ENCODE measurements at regions not wholly inside any gene's neighbourhood (a gene's known extent, or its start where the extent isn't known, plus 50 kb on each side); places are given as distances from the start of the nearest gene placed in this dataset.

DNA sequence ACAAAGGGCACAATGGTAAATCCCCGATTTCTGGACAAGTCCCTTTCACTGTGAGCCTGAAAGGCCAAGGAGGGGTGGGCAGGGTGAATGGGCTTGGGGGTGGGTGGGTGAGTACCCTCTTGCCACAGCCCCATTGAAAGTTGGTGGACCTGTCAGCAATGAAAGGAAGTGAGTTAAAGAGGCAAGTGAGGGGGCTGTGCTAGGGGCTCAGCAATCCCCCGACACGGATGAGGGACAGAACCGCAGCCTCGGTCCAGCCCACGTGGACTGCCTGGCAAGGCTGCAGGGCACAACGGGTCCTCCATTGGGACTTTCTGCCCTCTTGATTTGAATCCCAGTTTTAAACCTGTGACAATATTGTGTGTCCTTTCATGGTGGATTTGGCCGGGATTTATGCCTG is 255.3 kb downstream of the FOXD2 start:
- Mint-ChIP-seq H3K27me3 (ENCODE audit: insufficient read depth) (peaks cover 31% of the 10 kb centered on the region), H3K36me3 (ENCODE audit: low read depth) (no peaks in the 10 kb centered on the region), H3K9me3 (no peaks in the 10 kb centered on the region), H3K4me1 (ENCODE audit: low read depth) (peaks cover 6% of the 10 kb centered on the region; the same call in 1 of the 2 replicates), H3K27ac (no peak overlapping the region), H3K4me3 (no peak overlapping the region)
- DNase-seq, result no peak
- TF ChIP-seq, protein P1, sequence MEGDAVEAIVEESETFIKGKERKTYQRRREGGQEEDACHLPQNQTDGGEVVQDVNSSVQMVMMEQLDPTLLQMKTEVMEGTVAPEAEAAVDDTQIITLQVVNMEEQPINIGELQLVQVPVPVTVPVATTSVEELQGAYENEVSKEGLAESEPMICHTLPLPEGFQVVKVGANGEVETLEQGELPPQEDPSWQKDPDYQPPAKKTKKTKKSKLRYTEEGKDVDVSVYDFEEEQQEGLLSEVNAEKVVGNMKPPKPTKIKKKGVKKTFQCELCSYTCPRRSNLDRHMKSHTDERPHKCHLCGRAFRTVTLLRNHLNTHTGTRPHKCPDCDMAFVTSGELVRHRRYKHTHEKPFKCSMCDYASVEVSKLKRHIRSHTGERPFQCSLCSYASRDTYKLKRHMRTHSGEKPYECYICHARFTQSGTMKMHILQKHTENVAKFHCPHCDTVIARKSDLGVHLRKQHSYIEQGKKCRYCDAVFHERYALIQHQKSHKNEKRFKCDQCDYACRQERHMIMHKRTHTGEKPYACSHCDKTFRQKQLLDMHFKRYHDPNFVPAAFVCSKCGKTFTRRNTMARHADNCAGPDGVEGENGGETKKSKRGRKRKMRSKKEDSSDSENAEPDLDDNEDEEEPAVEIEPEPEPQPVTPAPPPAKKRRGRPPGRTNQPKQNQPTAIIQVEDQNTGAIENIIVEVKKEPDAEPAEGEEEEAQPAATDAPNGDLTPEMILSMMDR (IDR thresholded peaks at IDR 0.05), result no peak

DNA sequence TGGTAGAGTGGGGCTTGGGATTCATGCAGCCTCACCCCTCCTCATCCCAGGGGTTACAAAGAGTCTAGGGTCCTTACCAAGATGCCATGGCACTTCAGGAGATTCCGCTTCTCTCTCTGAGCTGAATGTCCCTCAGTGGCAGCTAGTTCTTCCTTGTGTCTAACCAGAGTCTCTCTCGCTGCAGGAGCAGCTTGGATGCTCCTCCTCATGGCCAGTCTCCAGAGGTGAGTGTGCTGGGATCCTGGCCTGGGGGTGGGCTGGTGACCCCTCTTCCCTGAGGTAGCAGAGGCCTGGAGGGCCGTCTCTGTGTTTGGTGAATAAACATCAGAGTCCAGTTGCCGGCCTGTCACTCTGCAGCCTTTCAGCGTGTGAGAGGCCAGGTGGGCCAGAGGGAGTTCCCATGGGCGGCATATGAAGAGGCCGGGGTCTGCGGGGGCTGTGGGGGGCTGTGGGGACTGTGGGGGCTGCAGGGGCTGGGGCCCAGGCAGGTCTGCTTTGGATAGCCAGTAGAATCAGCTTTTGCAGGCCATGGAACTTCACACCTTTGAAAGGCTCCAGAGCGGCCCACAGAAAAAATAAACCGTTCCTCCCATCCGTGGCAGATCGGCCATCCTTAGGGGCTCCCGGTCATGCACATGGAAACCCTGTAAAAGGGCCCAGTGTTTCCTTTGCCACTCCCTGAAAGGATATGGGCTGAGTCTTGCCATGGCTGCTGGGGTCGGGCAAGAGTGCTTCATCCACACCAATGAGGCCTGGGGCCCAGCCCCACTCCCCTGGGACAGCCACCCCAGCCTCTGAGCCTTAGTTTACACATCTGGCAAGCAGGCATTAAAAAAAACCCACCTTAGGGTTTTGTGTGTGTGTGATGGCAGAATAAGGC is 256.4 kb downstream of the FOXD2 start:
- no peak for DNase-seq
- Mint-ChIP-seq H3K4me1 (ENCODE audit: low read depth) (peaks cover 6% of the 10 kb centered on the region; the same call in 1 of the 2 replicates), H3K4me3 (no peak overlapping the region), H3K36me3 (ENCODE audit: low read depth) (no peaks in the 10 kb centered on the region), H3K27ac (no peak overlapping the region), H3K27me3 (ENCODE audit: insufficient read depth) (peaks cover 33% of the 10 kb centered on the region), H3K9me3 (no peaks in the 10 kb centered on the region)
- TF ChIP-seq, protein P1 (IDR thresholded peaks at IDR 0.05), result no peak

DNA sequence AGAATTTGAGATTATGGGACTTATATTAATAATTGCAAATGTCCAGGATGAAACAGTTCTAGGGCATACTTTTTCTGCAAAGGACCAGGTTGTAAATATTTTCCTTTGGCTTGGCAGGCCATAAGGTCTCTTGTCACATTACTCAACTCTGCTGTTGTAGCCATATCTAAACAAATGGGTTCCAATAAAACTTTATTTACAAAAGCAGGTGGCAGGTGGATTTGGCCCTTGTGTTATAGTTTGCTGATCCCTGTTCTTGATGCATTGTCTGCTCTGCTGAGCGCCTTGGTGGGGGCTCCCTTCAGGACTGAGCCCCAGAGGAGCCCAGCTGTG is 258.5 kb downstream of the FOXD2 start:
- Mint-ChIP-seq H3K36me3 (ENCODE audit: low read depth) (no peaks in the 10 kb centered on the region), H3K4me3 (no peak overlapping the region), H3K4me1 (ENCODE audit: low read depth) (no peaks in the 10 kb centered on the region), H3K9me3 (no peaks in the 10 kb centered on the region), H3K27ac (no peak overlapping the region), H3K27me3 (ENCODE audit: insufficient read depth) (peaks cover 25% of the 10 kb centered on the region)
- TF ChIP-seq, protein P1 (IDR thresholded peaks at IDR 0.05), result no peak
- DNase-seq, result no peak

DNA sequence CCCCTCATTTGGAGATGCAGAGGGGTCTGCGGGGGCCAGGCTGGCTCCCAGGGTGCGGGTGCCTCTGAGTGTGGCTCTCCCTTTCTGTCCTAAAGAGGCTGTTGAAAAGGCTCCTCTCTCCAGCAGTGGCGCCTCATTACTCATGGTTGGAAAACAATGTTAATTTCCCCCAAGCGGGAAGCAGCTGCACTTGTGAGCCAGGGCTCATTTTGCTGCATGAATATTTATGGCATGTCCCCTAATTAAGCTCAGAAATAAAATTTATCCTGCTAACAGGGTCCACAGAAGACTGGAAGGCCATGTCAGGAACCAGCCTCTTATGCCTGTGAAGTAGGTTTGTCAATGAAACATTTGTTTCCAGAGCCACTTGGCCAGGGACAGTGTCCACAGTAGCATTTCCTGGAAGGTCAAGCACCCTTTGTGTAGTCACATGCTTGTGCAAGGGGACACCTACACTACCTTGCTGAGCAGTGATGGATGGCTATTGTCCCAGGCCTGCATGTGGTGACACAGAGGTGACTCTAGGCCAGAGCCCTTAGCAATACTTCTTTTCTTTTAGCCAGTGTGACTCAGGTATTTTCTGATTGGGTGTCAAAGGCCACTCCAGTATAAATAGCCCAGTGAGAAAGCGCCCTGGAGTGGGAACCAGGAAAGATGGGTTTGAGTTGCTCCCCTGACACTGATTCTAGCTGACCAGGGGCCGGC is 259.0 kb downstream of the FOXD2 start:
- Mint-ChIP-seq H3K4me3 (no peak overlapping the region), H3K27ac (no peak overlapping the region), H3K27me3 (ENCODE audit: insufficient read depth) (peaks cover 27% of the 10 kb centered on the region), H3K9me3 (no peaks in the 10 kb centered on the region), H3K4me1 (ENCODE audit: low read depth) (no peaks in the 10 kb centered on the region), H3K36me3 (ENCODE audit: low read depth) (no peaks in the 10 kb centered on the region)
- DNase-seq, result no peak
- TF ChIP-seq, protein P1 (IDR thresholded peaks at IDR 0.05), result no peak

DNA sequence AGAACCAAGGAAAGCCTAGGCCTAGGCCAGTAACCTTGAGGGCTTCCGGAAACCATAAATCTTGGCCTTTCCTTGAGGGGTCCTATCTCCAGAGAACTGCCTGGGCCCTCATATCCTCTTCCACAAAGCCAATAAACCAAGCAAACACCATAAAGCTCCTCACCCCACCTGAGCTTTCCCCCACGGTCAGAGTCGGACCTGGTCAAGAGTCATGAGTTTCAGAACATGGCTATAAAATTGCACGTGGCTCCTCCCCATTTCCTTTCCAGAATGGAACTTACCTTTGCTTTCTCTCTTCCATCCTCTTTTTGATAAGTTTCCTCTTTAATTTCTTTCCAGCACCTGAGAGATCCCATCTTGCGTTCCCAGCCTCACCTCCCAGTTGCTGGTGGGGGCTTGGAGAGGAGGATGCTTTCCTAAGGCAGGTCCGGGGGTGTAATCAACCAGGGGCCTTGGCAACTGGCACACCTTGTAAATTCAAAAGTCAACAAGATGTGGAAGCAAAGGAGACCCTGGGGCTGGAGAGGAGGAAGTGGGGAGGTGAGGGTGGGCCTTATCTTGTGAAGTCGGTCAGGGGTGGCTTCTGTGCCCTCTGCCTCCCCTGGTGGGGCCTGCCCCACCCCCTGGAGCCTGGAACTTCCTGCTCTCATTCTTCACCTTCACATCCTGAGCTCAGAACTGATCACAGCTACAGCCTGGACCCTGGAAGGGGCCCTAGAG is 259.9 kb downstream of the FOXD2 start:
- Mint-ChIP-seq H3K27ac (no peak overlapping the region), H3K4me3 (no peak overlapping the region), H3K27me3 (ENCODE audit: insufficient read depth) (peaks cover 22% of the 10 kb centered on the region), H3K36me3 (ENCODE audit: low read depth) (no peaks in the 10 kb centered on the region), H3K4me1 (ENCODE audit: low read depth) (no peaks in the 10 kb centered on the region), H3K9me3 (no peaks in the 10 kb centered on the region)
- TF ChIP-seq, protein P1 (IDR thresholded peaks at IDR 0.05), result no peak
- no peak for DNase-seq
